ENCODE measurements at regions not wholly inside any gene's neighbourhood (a gene's known extent, or its start where the extent isn't known, plus 50 kb on each side); places are given as distances from the start of the nearest gene placed in this dataset.

- Mint-ChIP-seq H3K4me1 (peaks cover 31% of the 10 kb centered on the region), H3K27ac (no peak overlapping the region), H3K27me3 (ENCODE audit: insufficient read depth, low read depth, poor library complexity) (no peaks in the 10 kb centered on the region), H3K4me3 (no peak overlapping the region), H3K36me3 (ENCODE audit: low read depth) (no peaks in the 10 kb centered on the region), H3K9me3 (0 out of 3 replicates have a peak, but pooled peaks cover 3% of the 10 kb centered on the region)
- no peak overlapping the region for H3K27ac ChIP-seq (ENCODE audit: low read depth)
- no peak for TF ChIP-seq STAT1 (IDR thresholded peaks at IDR 0.05; ENCODE audit: unreplicated experiment)
- TF ChIP-seq ZNF114 (CRISPR knock-in tag; IDR thresholded peaks at IDR 0.05), result no peak
- no peak for TF ChIP-seq REST (IDR thresholded peaks at IDR 0.05; ENCODE audit: unreplicated experiment)
- no peak for TF ChIP-seq NANOG (IDR thresholded peaks at IDR 0.05; ENCODE audit: borderline replicate concordance)
- no peak for TF ChIP-seq ZNF331 (CRISPR knock-in tag; IDR thresholded peaks at IDR 0.05; ENCODE audit: low read depth)
- TF ChIP-seq ETS1 (IDR thresholded peaks at IDR 0.05), result no peak
- TF ChIP-seq JUNB (IDR thresholded peaks at IDR 0.05; ENCODE audit: unreplicated experiment), result no peak
- TF ChIP-seq ZNF462 (CRISPR knock-in tag; IDR thresholded peaks at IDR 0.05), result no peak
- TF ChIP-seq CREB1 (CRISPR knock-in tag; IDR thresholded peaks at IDR 0.05; ENCODE audit: low read depth), result no peak
- TF ChIP-seq EZH2phosphoT487 (IDR thresholded peaks at IDR 0.05; ENCODE audit: unreplicated experiment), result no peak
- TF ChIP-seq CTCF (conservative IDR thresholded peaks at IDR 0.05; ENCODE audit: low read depth in 2 of 2), result no peak
- no peak for TF ChIP-seq EZH2 (IDR thresholded peaks at IDR 0.05; ENCODE audit: low read depth, unreplicated experiment)
- TF ChIP-seq POLR2AphosphoS5 (IDR thresholded peaks at IDR 0.05; ENCODE audit: low read depth), result no peak
- H3K4me1 ChIP-seq (ENCODE audit: insufficient read depth), result peaks cover 27% of the 10 kb centered on the region
- no peaks in the 10 kb centered on the region for H3K36me3 ChIP-seq (ENCODE audit: insufficient read depth)
- no peak overlapping the region for H3K4me2 ChIP-seq
- H3K9me2 ChIP-seq (ENCODE audit: insufficient read depth), result 0 out of 2 replicates have a peak, but pooled peaks cover 4% of the 10 kb centered on the region
- H3K4me3 ChIP-seq, result no peak overlapping the region
- no peak for ATAC-seq
- DNase-seq (ENCODE audit: low spot score), result no peak
- no peaks in the 10 kb centered on the region for H3K79me2 ChIP-seq (replicated peaks; ENCODE audit: insufficient read depth)
- no peak overlapping the region for H2AFZ ChIP-seq
- H3K27me3 ChIP-seq (ENCODE audit: insufficient read depth), result no peaks in the 10 kb centered on the region
- no peaks in the 10 kb centered on the region for H4K20me1 ChIP-seq (replicated peaks; ENCODE audit: insufficient read depth)
- H3F3A ChIP-seq (replicated peaks; ENCODE audit: low read depth), result no peaks in the 10 kb centered on the region
Observed at GRCh38 chr2:138137949-138138348, 173.7 kb downstream of the HNMT start.

Data from GM23338 (cell line).